Neuronal stem cell (in vitro differentiated cells): ENCODE measurements at regions not wholly inside any gene's neighbourhood (a gene's known extent, or its start where the extent isn't known, plus 50 kb on each side); places are given as distances from the start of the nearest gene placed in this dataset.

ENCODE experiments used
- DNase-seq: peaks from one replicate; pipeline ENCODE4 v3.0.0-alpha.2; 2013; ENCODE audit warnings: low spot score
- H2AFZ ChIP-seq: one replicate; pipeline ENCODE4 v1.6.1; 2013; ENCODE audit warnings: mild to moderate bottlenecking, low read length, inconsistent platforms
- H2AK5ac ChIP-seq: 2 replicates; pipeline ENCODE4 v1.6.1; 2013; ENCODE audit warnings: low read depth, mild to moderate bottlenecking, inconsistent platforms, low read length, moderate library complexity, mixed read lengths
- H2BK120ac ChIP-seq: 2 replicates; pipeline ENCODE4 v1.6.1; 2013; ENCODE audit warnings: low read depth, mild to moderate bottlenecking, inconsistent platforms, low read length, moderate library complexity, mixed read lengths
- H2BK12ac ChIP-seq: one replicate; pipeline ENCODE4 v1.6.1; 2013; ENCODE audit warnings: low read length, inconsistent platforms
- H2BK15ac ChIP-seq: 2 replicates; pipeline ENCODE4 v1.6.1; 2013; ENCODE audit warnings: mild to moderate bottlenecking, low read length, inconsistent platforms, mixed read lengths
- H2BK5ac ChIP-seq: one replicate; pipeline ENCODE4 v1.6.1; 2013; ENCODE audit warnings: inconsistent platforms, mild to moderate bottlenecking, low read length, moderate library complexity
- H3K14ac ChIP-seq: one replicate; pipeline ENCODE4 v1.6.1; 2013; ENCODE audit warnings: low read length, inconsistent platforms
- H3K18ac ChIP-seq: 2 replicates; pipeline ENCODE4 v1.6.1; 2013; ENCODE audit warnings: low read length, inconsistent platforms
- H3K23ac ChIP-seq: 2 replicates; pipeline ENCODE4 v1.6.1; 2013; ENCODE audit warnings: low read depth, mild to moderate bottlenecking, mixed read lengths, low read length, inconsistent platforms; ENCODE audit not compliant: poor library complexity
- H3K27ac ChIP-seq: replicated peaks from 3 replicates; pipeline ENCODE4 v1.5.1; 2013; ENCODE audit warnings: low read length, inconsistent platforms
- H3K27me3 ChIP-seq, 3 experiments: 2 replicates each; pipeline ENCODE4 v1.6.1; 2013; ENCODE audit warnings: low read length in 3 of 3, mild to moderate bottlenecking in 2 of 3, inconsistent platforms in 1 of 3, low read depth in 1 of 3, mixed read lengths in 1 of 3, moderate library complexity in 1 of 3; ENCODE audit not compliant: control insufficient read depth in 3 of 3, insufficient read depth in 3 of 3
- H3K36me3 ChIP-seq, 2 donors: replicated peaks in 1 of 2; 2 replicates each; pipeline ENCODE4 v1.6.1; 2013; ENCODE audit warnings: low read length in 2 of 2; ENCODE audit not compliant: control insufficient read depth in 2 of 2, insufficient read depth in 2 of 2
- H3K4ac ChIP-seq: 2 replicates; pipeline ENCODE4 v1.6.1; 2013; ENCODE audit warnings: inconsistent platforms, mild to moderate bottlenecking, low read length, moderate library complexity
- H3K4me1 ChIP-seq, 2 donors: 1 replicate in 1 of 2; 2 replicates in 1 of 2; pipeline ENCODE4 v1.6.1; 2013; ENCODE audit warnings: low read length in 2 of 2, low read depth in 1 of 2; ENCODE audit not compliant: control insufficient read depth in 2 of 2, insufficient read depth in 1 of 2
- H3K4me2 ChIP-seq: one replicate; pipeline ENCODE4 v1.6.1; 2013; ENCODE audit warnings: mild to moderate bottlenecking, low read length, inconsistent platforms; ENCODE audit not compliant: insufficient read depth, poor library complexity, severe bottlenecking
- H3K4me3 ChIP-seq, 2 donors: 2 replicates each; pipeline ENCODE4 v1.5.1; 2013; ENCODE audit warnings: low read length in 2 of 2, mild to moderate bottlenecking in 2 of 2, inconsistent platforms in 1 of 2, moderate library complexity in 1 of 2
- H3K79me1 ChIP-seq: one replicate; pipeline ENCODE4 v1.6.1; 2013; ENCODE audit warnings: low read depth, mild to moderate bottlenecking, inconsistent platforms, low read length, moderate library complexity
- H3K9ac ChIP-seq: one replicate; pipeline ENCODE4 v1.6.1; 2013; ENCODE audit warnings: mild to moderate bottlenecking, low read depth, low read length, inconsistent platforms; ENCODE audit not compliant: poor library complexity
- H3K9me3 ChIP-seq, 2 donors: replicated peaks in 1 of 2; 2 replicates each; pipeline versions ENCODE3 to v1.6.1; 2013; ENCODE audit warnings: low read length in 2 of 2, mild to moderate bottlenecking in 2 of 2, inconsistent platforms in 1 of 2, low read depth in 1 of 2, mixed read lengths in 1 of 2, moderate library complexity in 1 of 2; ENCODE audit not compliant: control insufficient read depth in 2 of 2, insufficient read depth in 1 of 2
- H4K8ac ChIP-seq: one replicate; pipeline ENCODE4 v1.6.1; 2013; ENCODE audit warnings: low read depth, mild to moderate bottlenecking, inconsistent platforms, low read length, moderate library complexity
- H4K91ac ChIP-seq: one replicate; pipeline ENCODE4 v1.6.1; 2013; ENCODE audit warnings: low read length, low read depth, mild to moderate bottlenecking, inconsistent platforms; ENCODE audit not compliant: poor library complexity
- WGBS, 2 donors: extraction: QIAGEN DNeasy Blood & Tissue Kit; methylation state at CpG; one replicate each; pipeline ENCODE4 v1.1.7; 2013; ENCODE audit warnings: missing lambda C conversion rate in 2 of 2, mixed read lengths in 1 of 2; ENCODE audit not compliant: insufficient read length in 2 of 2, insufficient replicate concordance in 1 of 2; ENCODE audit errors: extremely low coverage in 2 of 2; 5-methylcytosine and 5-hydroxymethylcytosine counted together

- no peak overlapping the region for H2BK5ac ChIP-seq
- WGBS, 2 donors: no CpG with 5 or more reads among the region's 1 CpG
Observed at GRCh38 chr12:40618636-40619035, 73.6 kb upstream of the CNTN1 start.

GRCh38 chr12:40620564-40621019 is 71.6 kb upstream of the CNTN1 start:
- no peak overlapping the region for H2AK5ac ChIP-seq
- no peak for DNase-seq
- H2BK120ac ChIP-seq: no peak overlapping the region
- no peak overlapping the region for H4K8ac ChIP-seq
- no peaks in the 10 kb centered on the region for H3K4me1 ChIP-seq
- H2BK12ac ChIP-seq: no peak overlapping the region
- H2AFZ ChIP-seq: no peak overlapping the region
- H3K14ac ChIP-seq: no peak overlapping the region
- no peaks in the 10 kb centered on the region for H3K36me3 ChIP-seq
- H3K4me2 ChIP-seq: no peak overlapping the region
- no peak overlapping the region for H3K9ac ChIP-seq
- WGBS, 2 donors: no CpG with 5 or more reads among the region's 38 CpGs
- no peak overlapping the region for H3K27ac ChIP-seq
- no peak overlapping the region for H2BK15ac ChIP-seq
- no peaks in the 10 kb centered on the region for H3K9me3 ChIP-seq
- no peak overlapping the region for H4K91ac ChIP-seq
- no peak overlapping the region for H2BK5ac ChIP-seq
- no peak overlapping the region for H3K23ac ChIP-seq
- H3K79me1 ChIP-seq: no peaks in the 10 kb centered on the region
- no peaks in the 10 kb centered on the region for H3K27me3 ChIP-seq
- H3K4ac ChIP-seq: no peak overlapping the region
- H3K4me3 ChIP-seq: no peak overlapping the region
- H3K18ac ChIP-seq: peak overlapping the region; percentile 38

More at GRCh38 chr12:40618636-40619035, 73.6 kb upstream of the CNTN1 start:
- H3K27ac ChIP-seq: no peak overlapping the region
- no peak overlapping the region for H2BK15ac ChIP-seq
- H3K4me3 ChIP-seq: no peak overlapping the region
- H3K79me1 ChIP-seq: no peaks in the 10 kb centered on the region
- no peaks in the 10 kb centered on the region for H3K4me1 ChIP-seq
- no peak overlapping the region for H3K14ac ChIP-seq
- H2AK5ac ChIP-seq: no peak overlapping the region
- H3K27me3 ChIP-seq: no peaks in the 10 kb centered on the region
- DNase-seq: no peak
- no peak overlapping the region for H3K4ac ChIP-seq
- H2BK120ac ChIP-seq: no peak overlapping the region
- H3K18ac ChIP-seq: no peak overlapping the region
- H3K9ac ChIP-seq: no peak overlapping the region
- H3K9me3 ChIP-seq: no peaks in the 10 kb centered on the region
- H3K36me3 ChIP-seq: no peaks in the 10 kb centered on the region
- no peak overlapping the region for H3K4me2 ChIP-seq
- H2AFZ ChIP-seq: no peak overlapping the region
- no peak overlapping the region for H3K23ac ChIP-seq
- no peak overlapping the region for H2BK12ac ChIP-seq
- H4K91ac ChIP-seq: no peak overlapping the region
- H4K8ac ChIP-seq: no peak overlapping the region

- Histone ChIP-seq H3K9me3 (no peaks in the 10 kb centered on the region), H4K8ac (no peak overlapping the region), H3K9ac (no peak overlapping the region), H3K4me2 (no peak overlapping the region), H3K4ac (no peak overlapping the region), H2BK120ac (no peak overlapping the region), H3K14ac (no peak overlapping the region), H3K27me3 (no peaks in the 10 kb centered on the region), H3K23ac (no peak overlapping the region), H2BK12ac (no peak overlapping the region), H3K4me3 (no peak overlapping the region), H3K27ac (no peak overlapping the region), H2AK5ac (no peak overlapping the region), H3K36me3 (no peaks in the 10 kb centered on the region), H4K91ac (no peak overlapping the region), H3K4me1 (no peaks in the 10 kb centered on the region), H3K18ac (no peak overlapping the region), H3K79me1 (no peaks in the 10 kb centered on the region), H2BK15ac (no peak overlapping the region), H2BK5ac (no peak overlapping the region), H2AFZ (no peak overlapping the region)
- DNase-seq: peak; percentile 57
- no CpG with 5 or more reads among the region's 3 CpGs for WGBS, 2 donors
Observed at GRCh38 chr12:40622246-40622838, 69.9 kb upstream of the CNTN1 start.

- H2AK5ac ChIP-seq: no peak overlapping the region
- H2AFZ ChIP-seq: no peak overlapping the region
- H3K4me1 ChIP-seq: peaks cover 0 to 1% of the 10 kb centered on the region in 2 donors
- H3K4ac ChIP-seq: no peak overlapping the region
- no peak overlapping the region for H3K4me3 ChIP-seq
- no peak overlapping the region for H3K18ac ChIP-seq
- H4K91ac ChIP-seq: no peak overlapping the region
- no peak overlapping the region for H3K9ac ChIP-seq
- H3K23ac ChIP-seq: no peak overlapping the region
- no peak overlapping the region for H2BK15ac ChIP-seq
- H2BK120ac ChIP-seq: no peak overlapping the region
- H4K8ac ChIP-seq: no peak overlapping the region
- no peak overlapping the region for H3K14ac ChIP-seq
- no peak for DNase-seq
- H3K27me3 ChIP-seq: no peaks in the 10 kb centered on the region
- H2BK5ac ChIP-seq: no peak overlapping the region
- no peak overlapping the region for H2BK12ac ChIP-seq
- no peaks in the 10 kb centered on the region for H3K9me3 ChIP-seq
- H3K4me2 ChIP-seq: no peak overlapping the region
- H3K27ac ChIP-seq: no peak overlapping the region
- H3K36me3 ChIP-seq: no peaks in the 10 kb centered on the region
- no peaks in the 10 kb centered on the region for H3K79me1 ChIP-seq
Observed at GRCh38 chr12:40632171-40632570, 60.1 kb upstream of the CNTN1 start.
